ENCODE measurements at regions not wholly inside any gene's neighbourhood (a gene's known extent, or its start where the extent isn't known, plus 50 kb on each side); places are given as distances from the start of the nearest gene placed in this dataset.

DNA sequence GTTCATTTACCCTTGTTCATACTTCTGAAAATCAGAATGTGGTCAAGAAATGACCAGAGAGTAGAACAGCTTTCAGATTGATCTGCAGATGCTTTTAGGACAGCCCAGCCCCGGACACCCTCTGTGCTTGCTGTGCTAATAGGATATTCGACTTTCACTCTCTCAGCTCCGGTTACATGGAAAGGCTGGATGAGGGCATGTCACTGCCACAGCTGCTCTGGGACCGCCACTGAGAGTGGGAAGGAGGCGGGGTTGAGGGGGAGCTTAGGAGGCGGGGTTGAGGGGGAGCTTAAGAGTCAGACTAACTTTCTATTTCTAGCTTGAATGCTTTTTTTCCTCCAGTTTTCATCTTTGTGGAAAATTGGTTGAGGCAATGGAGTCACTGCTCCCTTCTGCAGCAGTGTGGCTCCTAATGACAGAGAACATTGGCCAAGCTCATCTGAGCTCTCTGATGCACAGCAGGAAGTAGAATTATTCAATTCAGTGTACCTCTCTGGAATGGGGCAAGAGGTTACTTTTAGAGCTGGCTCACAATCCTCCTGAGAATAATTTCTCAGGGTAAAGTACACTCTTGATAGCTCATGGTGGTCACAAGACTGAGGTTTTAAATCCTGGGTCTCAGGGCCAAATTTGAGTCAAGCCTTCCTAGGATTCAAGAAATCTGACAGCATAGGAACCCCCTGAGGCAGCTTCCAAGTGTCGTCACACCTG, 74.6 kb upstream of the NPAS1 start:
- TF ChIP-seq, protein P1, sequence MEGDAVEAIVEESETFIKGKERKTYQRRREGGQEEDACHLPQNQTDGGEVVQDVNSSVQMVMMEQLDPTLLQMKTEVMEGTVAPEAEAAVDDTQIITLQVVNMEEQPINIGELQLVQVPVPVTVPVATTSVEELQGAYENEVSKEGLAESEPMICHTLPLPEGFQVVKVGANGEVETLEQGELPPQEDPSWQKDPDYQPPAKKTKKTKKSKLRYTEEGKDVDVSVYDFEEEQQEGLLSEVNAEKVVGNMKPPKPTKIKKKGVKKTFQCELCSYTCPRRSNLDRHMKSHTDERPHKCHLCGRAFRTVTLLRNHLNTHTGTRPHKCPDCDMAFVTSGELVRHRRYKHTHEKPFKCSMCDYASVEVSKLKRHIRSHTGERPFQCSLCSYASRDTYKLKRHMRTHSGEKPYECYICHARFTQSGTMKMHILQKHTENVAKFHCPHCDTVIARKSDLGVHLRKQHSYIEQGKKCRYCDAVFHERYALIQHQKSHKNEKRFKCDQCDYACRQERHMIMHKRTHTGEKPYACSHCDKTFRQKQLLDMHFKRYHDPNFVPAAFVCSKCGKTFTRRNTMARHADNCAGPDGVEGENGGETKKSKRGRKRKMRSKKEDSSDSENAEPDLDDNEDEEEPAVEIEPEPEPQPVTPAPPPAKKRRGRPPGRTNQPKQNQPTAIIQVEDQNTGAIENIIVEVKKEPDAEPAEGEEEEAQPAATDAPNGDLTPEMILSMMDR (IDR thresholded peaks at IDR 0.05) = no peak
- TF ChIP-seq POLR2A (IDR thresholded peaks at IDR 0.05) = no peak
